GM12878 (cell line): ENCODE measurements at regions not wholly inside any gene's neighbourhood (a gene's known extent, or its start where the extent isn't known, plus 50 kb on each side); places are given as distances from the start of the nearest gene placed in this dataset.

ENCODE experiments used
- ATAC-seq: fragments of 200-7000 bp; cut with Tn5 transposase; 3 replicates; pipeline ENCODE4 v1.9.1; 2020; ENCODE audit warnings: mild to moderate bottlenecking, moderate library complexity
- BruUV-seq: library from RNA; stranded (reverse); fragments of 400-500 nt; replicated peaks from 2 replicates; lab custom pipeline; 2021; lab: Mats Ljungman, UMichigan
- CTCF ChIA-PET: fragments of 300-600 bp; sonication (Branson Sonifier 250); formaldehyde crosslinking; extraction: SDS; loops from one replicate; lab custom pipeline; 2021; ENCODE audit warnings: inconsistent platforms; lab: Yijun Ruan, JAX
- POLR2A ChIA-PET: fragments of 350-600 bp; formaldehyde crosslinking; extraction: SDS; loops from one replicate; lab custom pipeline; 2021; ENCODE audit warnings: inconsistent platforms; lab: Charles Lee
- RAD21 ChIA-PET: fragments of 300-600 bp; sonication (Branson Sonifier 250); formaldehyde crosslinking; loops from one replicate; lab custom pipeline; 2023; ENCODE audit warnings: antibody characterized with exemption; ENCODE audit not compliant: unreplicated experiment; lab: Charles Lee
- SMC1A ChIA-PET: fragments of 300-600 bp; sonication (Branson Sonifier 250); formaldehyde crosslinking; loops from one replicate; lab custom pipeline; 2023; ENCODE audit not compliant: unreplicated experiment, uncharacterized antibody; lab: Charles Lee
- DNase-seq: peaks from one replicate; pipeline ENCODE4 v3.0.0-alpha.2; 2011; ENCODE audit warnings: low read depth, low spot score
- FAIRE-seq: peaks from 3 replicates; lab custom pipeline; 2011; peaks lifted over from hg19 to GRCh38; lab: Jason Lieb, UNC
- H2AFZ ChIP-seq: 2 replicates; pipeline ENCODE4 v1.6.0; 2011; ENCODE audit warnings: low read depth, low read length, control low read depth; ENCODE audit not compliant: control insufficient read depth
- H3K27ac ChIP-seq: 2 replicates; pipeline ENCODE4 v1.5.1; 2011; ENCODE audit warnings: control low read depth; ENCODE audit not compliant: control insufficient read depth, insufficient read depth
- H3K27me3 ChIP-seq, 2 experiments: replicated peaks in 1 of 2; 2 replicates each; pipeline versions ENCODE4 v1.6.0 to v1.6.1; 2011; ENCODE audit warnings: low read length in 1 of 2; ENCODE audit not compliant: control insufficient read depth in 2 of 2, insufficient read depth in 2 of 2
- H3K36me3 ChIP-seq, 2 experiments: 2 replicates each; pipeline ENCODE4 v1.5.1; 2011; ENCODE audit warnings: low read length in 1 of 2; ENCODE audit not compliant: control insufficient read depth in 2 of 2, insufficient read depth in 2 of 2
- H3K4me1 ChIP-seq: 2 replicates; pipeline ENCODE4 v1.6.1; 2011; ENCODE audit warnings: mild to moderate bottlenecking, low read length, moderate library complexity, mixed read lengths; ENCODE audit not compliant: control insufficient read depth, insufficient read depth
- H3K4me2 ChIP-seq: 2 replicates; pipeline ENCODE4 v1.6.0; 2011; ENCODE audit warnings: control low read depth; ENCODE audit not compliant: control insufficient read depth, insufficient read depth
- H3K4me3 ChIP-seq: fragments of 200-600 bp; sonication (generic); 2 replicates; pipeline ENCODE4 v1.5.1; 2016
- H3K79me2 ChIP-seq: 2 replicates; pipeline ENCODE4 v1.6.0; 2011; ENCODE audit warnings: low read length; ENCODE audit not compliant: control insufficient read depth, insufficient read depth
- H3K9ac ChIP-seq: 2 replicates; pipeline ENCODE4 v1.8.0; 2011; ENCODE audit warnings: low read length, control low read depth, mixed read lengths; ENCODE audit not compliant: control insufficient read depth, insufficient read depth
- H3K9me3 ChIP-seq: replicated peaks from 3 replicates; pipeline ENCODE4 v1.5.1; 2011; ENCODE audit warnings: mild to moderate bottlenecking, low read length; ENCODE audit not compliant: control insufficient read depth, insufficient read depth
- H4K20me1 ChIP-seq: 2 replicates; pipeline ENCODE4 v1.6.0; 2011; ENCODE audit not compliant: control insufficient read depth, insufficient read depth
- CBX3 ChIP-seq: fragments of 200-600 bp; sonication (generic); IDR thresholded peaks from 2 replicates; pipeline ENCODE4 v1.6.1; 2016; ENCODE audit warnings: low read depth, borderline replicate concordance
- CREM ChIP-seq: IDR thresholded peaks from 2 replicates; pipeline ENCODE4 v1.6.1; 2014; ENCODE audit warnings: antibody characterized with exemption, low read depth
- ELK1 ChIP-seq: IDR thresholded peaks from 2 replicates; pipeline ENCODE4 v1.6.1; 2012; ENCODE audit warnings: low read depth, low read length, improper control_type of control experiment
- ETV6 ChIP-seq, 2 experiments: fragments of 450-650 bp in 1 of 2; IDR thresholded peaks in 1 of 2; conservative IDR thresholded peaks in 1 of 2; 2 replicates each; pipeline ENCODE4 v1.6.1; 2014; ENCODE audit warnings: antibody characterized with exemption in 1 of 2, borderline replicate concordance in 1 of 2, low read depth in 1 of 2, mild to moderate bottlenecking in 1 of 2, moderate library complexity in 1 of 2
- HCFC1 ChIP-seq: fragments of 150-350 bp; IDR thresholded peaks from 2 replicates; pipeline ENCODE4 v1.6.1; 2014; ENCODE audit warnings: low read length
- IKZF2 ChIP-seq, 2 experiments: fragments of 450-650 bp; IDR thresholded peaks; 2 replicates each; pipeline ENCODE4 v1.6.1; 2017; ENCODE audit warnings: mild to moderate bottlenecking in 2 of 2, moderate library complexity in 2 of 2
- MEF2B ChIP-seq: fragments of 450-650 bp; IDR thresholded peaks from 2 replicates; pipeline ENCODE4 v1.6.1; 2018; ENCODE audit warnings: mild to moderate bottlenecking, moderate library complexity; ENCODE audit not compliant: partially characterized antibody, poor library complexity, severe bottlenecking
- RB1 ChIP-seq: fragments of 450-650 bp; formaldehyde crosslinking; IDR thresholded peaks from 2 replicates; pipeline ENCODE4 v1.6.1; 2017; ENCODE audit warnings: mild to moderate bottlenecking, borderline replicate concordance
- WGBS: methylation state at CpG from one replicate; pipeline ENCODE4 v1.1.6; 2016; ENCODE audit warnings: low lambda C conversion rate; ENCODE audit not compliant: insufficient replicate concordance, insufficient coverage; ENCODE audit errors: missing lambda C conversion rate; 5-methylcytosine and 5-hydroxymethylcytosine counted together
- in situ Hi-C: fragments of 300-500 bp; cut with MboI; formaldehyde crosslinking; loops from 9 replicates; pipeline ENCODE4 v1.14.3; 2018; ENCODE audit warnings: mixed read lengths
- intact Hi-C: fragments of 100-400 bp; cut with micrococcal nuclease; formaldehyde crosslinking; loops from one replicate; pipeline ENCODE4 v1.14.2; 2022; ENCODE audit not compliant: unreplicated experiment
- TF ChIP-seq, protein P1 (sequence below): fragments of 450-650 bp; IDR thresholded peaks from 2 replicates; pipeline ENCODE4 v1.6.1; 2017; ENCODE audit warnings: antibody characterized with exemption, mild to moderate bottlenecking, moderate library complexity
- TF ChIP-seq, protein P2 (sequence below): fragments of 450-650 bp; IDR thresholded peaks from 2 replicates; pipeline ENCODE4 v1.6.1; 2017; ENCODE audit warnings: mild to moderate bottlenecking, moderate library complexity

- TF ChIP-seq ELK1 = no peak
- TF ChIP-seq, protein P1, sequence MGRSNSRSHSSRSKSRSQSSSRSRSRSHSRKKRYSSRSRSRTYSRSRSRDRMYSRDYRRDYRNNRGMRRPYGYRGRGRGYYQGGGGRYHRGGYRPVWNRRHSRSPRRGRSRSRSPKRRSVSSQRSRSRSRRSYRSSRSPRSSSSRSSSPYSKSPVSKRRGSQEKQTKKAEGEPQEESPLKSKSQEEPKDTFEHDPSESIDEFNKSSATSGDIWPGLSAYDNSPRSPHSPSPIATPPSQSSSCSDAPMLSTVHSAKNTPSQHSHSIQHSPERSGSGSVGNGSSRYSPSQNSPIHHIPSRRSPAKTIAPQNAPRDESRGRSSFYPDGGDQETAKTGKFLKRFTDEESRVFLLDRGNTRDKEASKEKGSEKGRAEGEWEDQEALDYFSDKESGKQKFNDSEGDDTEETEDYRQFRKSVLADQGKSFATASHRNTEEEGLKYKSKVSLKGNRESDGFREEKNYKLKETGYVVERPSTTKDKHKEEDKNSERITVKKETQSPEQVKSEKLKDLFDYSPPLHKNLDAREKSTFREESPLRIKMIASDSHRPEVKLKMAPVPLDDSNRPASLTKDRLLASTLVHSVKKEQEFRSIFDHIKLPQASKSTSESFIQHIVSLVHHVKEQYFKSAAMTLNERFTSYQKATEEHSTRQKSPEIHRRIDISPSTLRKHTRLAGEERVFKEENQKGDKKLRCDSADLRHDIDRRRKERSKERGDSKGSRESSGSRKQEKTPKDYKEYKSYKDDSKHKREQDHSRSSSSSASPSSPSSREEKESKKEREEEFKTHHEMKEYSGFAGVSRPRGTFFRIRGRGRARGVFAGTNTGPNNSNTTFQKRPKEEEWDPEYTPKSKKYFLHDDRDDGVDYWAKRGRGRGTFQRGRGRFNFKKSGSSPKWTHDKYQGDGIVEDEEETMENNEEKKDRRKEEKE = no peak
- Histone ChIP-seq H3K9ac (no peak overlapping the region), H3K4me2 (no peak overlapping the region), H4K20me1 (no peaks in the 10 kb centered on the region), H3K79me2 (no peaks in the 10 kb centered on the region), H3K27me3 (peaks cover 3% of the 10 kb centered on the region in 2 experiments), H3K4me1 (no peaks in the 10 kb centered on the region), H3K9me3 (no peaks in the 10 kb centered on the region), H3K27ac (no peak overlapping the region), H2AFZ (no peak overlapping the region), H3K36me3 (no peaks in the 10 kb centered on the region), H3K4me3 (no peak overlapping the region)
- DNase-seq (no peak), FAIRE-seq (no peak), ATAC-seq (no peak)
- no TSS peak for BruUV-seq
- ChIA-PET RAD21 (no interaction called here), CTCF (no interaction called here), SMC1A (no interaction called here), POLR2A (no interaction called here)
- WGBS = 44% methylated on average over 6 of the region's 6 CpGs
- intact Hi-C loops (no loop called here), in situ Hi-C loops (no loop called here)
Observed at GRCh38 chr17:74019271-74019670, 184.2 kb upstream of the RPL38 start.

DNA sequence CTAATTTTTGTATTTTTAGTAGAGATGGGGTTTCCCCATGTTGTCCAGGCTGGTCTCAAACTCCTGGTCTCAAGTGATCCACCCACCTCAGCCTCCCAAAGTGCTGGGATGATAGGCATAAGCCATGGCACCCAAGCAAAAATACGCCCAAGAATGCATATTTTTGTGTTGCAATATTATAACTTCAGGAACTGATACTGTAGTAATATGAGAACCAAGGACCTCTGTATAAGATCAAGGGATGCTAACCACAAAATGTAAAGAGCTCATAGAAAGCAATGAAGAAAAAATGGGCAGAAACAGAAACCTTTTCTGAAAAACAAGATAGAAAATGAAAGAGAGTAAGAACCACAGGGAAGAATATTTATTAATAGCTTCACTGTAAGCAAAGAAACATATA is 183.6 kb upstream of the RPL38 start:
- H3K9me3 ChIP-seq = no peaks in the 10 kb centered on the region
- POLR2A ChIA-PET = no interaction called here
- no TSS peak for BruUV-seq
- TF ChIP-seq MEF2B (no peak), CBX3 (no peak), CREM (no peak), ETV6 (conservative IDR thresholded peaks at IDR 0.05 in 1 of 2, IDR thresholded peaks at IDR 0.05 in 1 of 2; ENCODE audit: borderline replicate concordance in 1 of 2, low read depth in 1 of 2) (no peak), RB1 (no peak), IKZF2 (IDR thresholded peaks at IDR 0.05) (no peak), HCFC1 (no peak)
- TF ChIP-seq, protein P2, sequence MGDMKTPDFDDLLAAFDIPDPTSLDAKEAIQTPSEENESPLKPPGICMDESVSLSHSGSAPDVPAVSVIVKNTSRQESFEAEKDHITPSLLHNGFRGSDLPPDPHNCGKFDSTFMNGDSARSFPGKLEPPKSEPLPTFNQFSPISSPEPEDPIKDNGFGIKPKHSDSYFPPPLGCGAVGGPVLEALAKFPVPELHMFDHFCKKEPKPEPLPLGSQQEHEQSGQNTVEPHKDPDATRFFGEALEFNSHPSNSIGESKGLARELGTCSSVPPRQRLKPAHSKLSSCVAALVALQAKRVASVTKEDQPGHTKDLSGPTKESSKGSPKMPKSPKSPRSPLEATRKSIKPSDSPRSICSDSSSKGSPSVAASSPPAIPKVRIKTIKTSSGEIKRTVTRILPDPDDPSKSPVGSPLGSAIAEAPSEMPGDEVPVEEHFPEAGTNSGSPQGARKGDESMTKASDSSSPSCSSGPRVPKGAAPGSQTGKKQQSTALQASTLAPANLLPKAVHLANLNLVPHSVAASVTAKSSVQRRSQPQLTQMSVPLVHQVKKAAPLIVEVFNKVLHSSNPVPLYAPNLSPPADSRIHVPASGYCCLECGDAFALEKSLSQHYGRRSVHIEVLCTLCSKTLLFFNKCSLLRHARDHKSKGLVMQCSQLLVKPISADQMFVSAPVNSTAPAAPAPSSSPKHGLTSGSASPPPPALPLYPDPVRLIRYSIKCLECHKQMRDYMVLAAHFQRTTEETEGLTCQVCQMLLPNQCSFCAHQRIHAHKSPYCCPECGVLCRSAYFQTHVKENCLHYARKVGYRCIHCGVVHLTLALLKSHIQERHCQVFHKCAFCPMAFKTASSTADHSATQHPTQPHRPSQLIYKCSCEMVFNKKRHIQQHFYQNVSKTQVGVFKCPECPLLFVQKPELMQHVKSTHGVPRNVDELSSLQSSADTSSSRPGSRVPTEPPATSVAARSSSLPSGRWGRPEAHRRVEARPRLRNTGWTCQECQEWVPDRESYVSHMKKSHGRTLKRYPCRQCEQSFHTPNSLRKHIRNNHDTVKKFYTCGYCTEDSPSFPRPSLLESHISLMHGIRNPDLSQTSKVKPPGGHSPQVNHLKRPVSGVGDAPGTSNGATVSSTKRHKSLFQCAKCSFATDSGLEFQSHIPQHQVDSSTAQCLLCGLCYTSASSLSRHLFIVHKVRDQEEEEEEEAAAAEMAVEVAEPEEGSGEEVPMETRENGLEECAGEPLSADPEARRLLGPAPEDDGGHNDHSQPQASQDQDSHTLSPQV = no peak

More for the DNA sequence above, 183.6 kb upstream of the RPL38 start:
- DNase-seq (no peak), ATAC-seq (no peak), FAIRE-seq (no peak)
- RAD21 ChIA-PET = no interaction called here
- SMC1A ChIA-PET = no interaction called here
- Histone ChIP-seq H3K27me3 (peaks cover 3% of the 10 kb centered on the region in 2 experiments; a peak in 2 of 4 replicates), H3K36me3 (no peaks in the 10 kb centered on the region), H3K79me2 (no peaks in the 10 kb centered on the region), H2AFZ (no peak overlapping the region), H3K9ac (no peak overlapping the region), H4K20me1 (no peaks in the 10 kb centered on the region), H3K4me3 (no peak overlapping the region), H3K4me1 (no peaks in the 10 kb centered on the region), H3K4me2 (no peak overlapping the region), H3K27ac (no peak overlapping the region)
- in situ Hi-C loops (no loop called here), intact Hi-C loops (no loop called here)
- 5% methylated on average over 1 of the region's 1 CpG for WGBS
- CTCF ChIA-PET = no interaction called here
